Superior temporal gyrus (tissue), 1 donor: ENCODE measurements at regions not wholly inside any gene's neighbourhood (a gene's known extent, or its start where the extent isn't known, plus 50 kb on each side); places are given as distances from the start of the nearest gene placed in this dataset.

ENCODE experiments used
- DNase-seq: peaks from one replicate; pipeline ENCODE4 v3.0.0-alpha.2; 2016; ENCODE audit errors: extremely low spot score

GRCh38 chr15:98196371-98196770 is 235.9 kb downstream of the ARRDC4 start:
- DNase-seq, result no peak

GRCh38 chr15:98202256-98202655 is 241.8 kb downstream of the ARRDC4 start:
- DNase-seq, result no peak

GRCh38 chr15:98203872-98204660 is 243.6 kb downstream of the ARRDC4 start:
- DNase-seq, result no peak

GRCh38 chr15:98207928-98208327 is 247.4 kb downstream of the ARRDC4 start:
- no peak for DNase-seq

- DNase-seq, result no peak
These were observed 253.0 kb downstream of the ARRDC4 start for GRCh38 chr15:98213346-98213979.

GRCh38 chr15:98216166-98216565 is 255.7 kb downstream of the ARRDC4 start:
- no peak for DNase-seq

GRCh38 chr15:98217356-98217755 is 256.9 kb downstream of the ARRDC4 start:
- no peak for DNase-seq

- DNase-seq, result no peak
These were observed 260.6 kb downstream of the ARRDC4 start for GRCh38 chr15:98221144-98221543.

GRCh38 chr15:98221577-98221976 is 261.1 kb downstream of the ARRDC4 start:
- no peak for DNase-seq

GRCh38 chr15:98226149-98226548 is 265.6 kb downstream of the ARRDC4 start:
- no peak for DNase-seq

GRCh38 chr15:98226578-98226977 is 266.1 kb downstream of the ARRDC4 start:
- DNase-seq, result no peak

- no peak for DNase-seq
These were observed 268.3 kb downstream of the ARRDC4 start for GRCh38 chr15:98228846-98229245.

GRCh38 chr15:98230975-98231374 is 270.5 kb downstream of the ARRDC4 start:
- no peak for DNase-seq

- DNase-seq, result no peak
These were observed 271.4 kb downstream of the ARRDC4 start for GRCh38 chr15:98231696-98232440.

- DNase-seq, result no peak
These were observed 272.3 kb downstream of the ARRDC4 start for GRCh38 chr15:98232761-98233160.

GRCh38 chr15:98233873-98234272 is 273.4 kb downstream of the ARRDC4 start:
- DNase-seq, result no peak

GRCh38 chr15:98240303-98240702 is 279.8 kb downstream of the ARRDC4 start:
- no peak for DNase-seq

GRCh38 chr15:98241032-98241554 is 280.6 kb downstream of the ARRDC4 start:
- no peak for DNase-seq

- no peak for DNase-seq
These were observed 296.8 kb downstream of the ARRDC4 start for GRCh38 chr15:98257290-98257689.

- DNase-seq, result no peak
These were observed 303.3 kb downstream of the ARRDC4 start for GRCh38 chr15:98263787-98264186.

GRCh38 chr15:98266295-98266694 is 305.8 kb downstream of the ARRDC4 start:
- DNase-seq, result no peak

GRCh38 chr15:98268163-98268562 is 307.7 kb downstream of the ARRDC4 start:
- DNase-seq, result no peak
